SH-SY5Y (cell line): ENCODE measurements at regions not wholly inside any gene's neighbourhood (a gene's known extent, or its start where the extent isn't known, plus 50 kb on each side); places are given as distances from the start of the nearest gene placed in this dataset.

Source experiments
- GATA2 ChIP-seq: IDR thresholded peaks from 2 replicates; pipeline ENCODE4 v1.6.1; 2011; ENCODE audit warnings: mild to moderate bottlenecking, low read depth, low read length
- GATA3 ChIP-seq: IDR thresholded peaks from 2 replicates; pipeline ENCODE4 v1.6.1; 2011; ENCODE audit warnings: low read depth, mild to moderate bottlenecking, low read length, moderate library complexity

- TF ChIP-seq GATA3 (no peak), GATA2 (no peak)
These were observed 61.7 kb upstream of the TEX51 start for GRCh38 chr2:126836761-126837679.

GRCh38 chr2:126837966-126838715, 60.5 kb upstream of the TEX51 start:
- TF ChIP-seq GATA3: no peak
- no peak for TF ChIP-seq GATA2

DNA sequence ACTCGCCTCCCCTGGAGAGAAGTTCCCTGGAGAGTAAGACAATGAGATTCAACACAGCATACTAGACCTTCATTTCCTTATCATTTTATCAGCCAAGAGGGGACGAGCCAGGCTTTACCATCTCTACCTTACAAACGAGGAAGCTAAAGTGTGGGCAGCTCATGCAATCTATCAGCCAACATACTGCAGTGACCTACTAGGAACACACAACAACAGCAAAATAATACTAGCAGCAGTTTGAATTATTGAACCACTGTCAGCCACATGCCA, 60.0 kb upstream of the TEX51 start:
- TF ChIP-seq GATA3 (no peak), GATA2 (no peak)

GRCh38 chr2:126839796-126840195, 58.9 kb upstream of the TEX51 start:
- no peak for TF ChIP-seq GATA2
- no peak for TF ChIP-seq GATA3

DNA sequence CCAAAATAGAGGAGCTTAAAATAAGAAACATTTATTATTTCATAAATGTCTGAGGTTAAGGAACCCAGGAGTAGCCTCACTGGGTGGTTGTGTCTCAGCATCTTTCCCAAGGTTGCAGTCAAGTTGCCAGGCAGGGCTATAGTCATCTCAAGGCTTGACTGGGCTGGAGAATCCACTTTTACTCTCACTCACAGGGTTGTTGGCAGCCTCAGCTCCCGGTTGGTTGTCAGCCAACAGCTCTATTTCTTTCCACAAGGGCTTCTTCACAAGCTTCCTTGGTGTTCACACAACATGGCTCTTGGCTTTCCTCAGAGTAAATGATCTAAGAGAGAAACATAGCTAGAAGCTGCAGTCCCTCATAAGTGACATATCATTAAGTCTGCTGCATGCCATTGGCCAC, 55.6 kb upstream of the TEX51 start:
- TF ChIP-seq GATA3: no peak
- no peak for TF ChIP-seq GATA2

DNA sequence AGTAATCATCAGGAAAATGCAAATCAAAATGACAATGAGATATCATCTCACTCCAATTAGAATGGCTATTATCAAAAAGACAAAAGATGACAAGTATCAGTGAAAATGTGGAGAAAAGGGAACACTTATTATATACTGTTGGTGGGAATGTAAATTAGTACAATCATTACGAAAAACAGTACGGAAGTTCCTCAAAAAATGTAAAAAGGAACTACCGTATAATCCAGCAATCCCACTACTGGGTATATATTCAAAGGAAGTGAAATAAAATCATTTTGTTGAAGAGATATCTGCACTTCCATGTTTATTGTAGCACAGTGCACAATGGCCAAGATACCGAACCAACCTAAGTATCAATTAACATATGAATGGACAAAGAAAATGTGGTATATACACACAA, 52.4 kb upstream of the TEX51 start:
- TF ChIP-seq GATA3 (no peak), GATA2 (no peak)
